HG03025 (cell line): ENCODE measurements at regions not wholly inside any gene's neighbourhood (a gene's known extent, or its start where the extent isn't known, plus 50 kb on each side); places are given as distances from the start of the nearest gene placed in this dataset.
"Not testable (repeated sequence)": the region's sequence is repeated elsewhere in the genome, so short reads cannot be mapped to it uniquely, and the experiment has no call there.

ENCODE experiments used
- ATAC-seq: cut with Tn5 transposase; IDR thresholded peaks from one replicate; pipeline ENCODE4 v1.9.1; 2021; ENCODE audit warnings: mild to moderate bottlenecking, moderate library complexity; ENCODE audit not compliant: unreplicated experiment, low FRiP score

DNA sequence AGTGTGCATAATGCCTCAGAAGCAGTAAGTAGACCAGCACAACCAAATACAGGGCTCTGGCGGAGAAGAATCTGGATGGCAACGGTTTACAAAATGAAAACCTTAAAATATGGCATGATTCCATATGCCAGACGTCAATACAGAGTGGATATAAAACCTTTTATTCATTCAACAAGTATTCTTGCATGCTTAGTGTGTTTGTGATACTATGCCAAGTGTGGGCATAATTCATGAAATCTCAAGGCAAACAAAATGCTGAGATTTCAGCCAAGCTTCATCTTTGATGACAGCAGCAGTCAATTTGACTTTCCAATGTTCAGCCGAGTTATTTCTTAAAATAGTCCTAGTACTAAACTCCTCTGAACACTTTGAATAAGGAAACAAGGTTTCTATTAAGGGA lies 119.4 kb downstream of the CD24 start:
- ATAC-seq = no peak

DNA sequence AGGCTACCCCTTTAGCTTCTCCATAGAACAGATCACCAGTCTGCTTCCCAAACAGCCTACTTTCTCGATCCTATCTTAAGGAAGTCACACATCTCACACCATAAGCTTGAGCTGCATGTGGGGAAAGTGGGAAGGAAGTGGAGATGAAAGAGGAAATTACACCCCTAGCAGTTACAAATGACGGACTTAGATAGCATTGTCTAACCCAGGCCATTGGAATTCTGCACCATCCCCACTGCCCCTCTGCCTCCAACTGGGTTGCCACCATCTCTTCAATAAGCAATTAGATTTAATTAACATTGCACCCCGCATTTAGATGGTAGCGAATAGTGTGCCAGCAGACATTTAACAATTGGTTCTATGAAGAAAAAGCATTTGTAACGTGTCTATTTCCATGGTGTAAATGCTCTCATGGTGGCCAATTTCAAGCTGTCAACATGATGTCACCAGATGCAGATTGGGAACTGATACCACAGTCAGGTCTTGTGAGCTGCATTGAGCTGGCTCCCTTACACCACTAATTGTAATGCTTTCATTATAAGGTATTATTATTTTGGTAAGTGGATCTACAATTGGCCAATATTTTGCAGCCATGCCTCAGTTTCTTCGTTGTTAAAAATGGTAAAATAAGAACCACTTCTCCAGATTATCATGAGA lies 124.7 kb downstream of the CD24 start:
- ATAC-seq = no peak

DNA sequence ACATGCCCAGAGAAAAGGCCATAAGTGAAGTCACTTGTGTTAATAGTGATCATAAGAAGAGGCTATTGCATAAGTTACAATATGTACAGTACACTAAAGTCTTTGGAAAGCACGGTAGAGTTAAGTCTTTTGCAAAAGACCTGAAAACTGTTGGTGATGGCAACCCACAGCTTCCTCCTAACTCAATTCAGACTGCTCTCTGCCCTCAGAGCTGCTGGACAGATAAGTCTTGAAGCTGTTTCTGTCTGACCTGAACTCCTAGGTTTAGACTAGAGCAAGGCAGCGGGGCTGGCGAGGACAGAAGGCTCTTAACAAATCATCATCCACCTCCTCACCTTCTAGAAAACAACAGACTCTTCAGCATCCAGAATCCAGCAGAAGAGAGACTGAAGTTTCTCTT lies 125.4 kb downstream of the CD24 start:
- ATAC-seq = no peak

DNA sequence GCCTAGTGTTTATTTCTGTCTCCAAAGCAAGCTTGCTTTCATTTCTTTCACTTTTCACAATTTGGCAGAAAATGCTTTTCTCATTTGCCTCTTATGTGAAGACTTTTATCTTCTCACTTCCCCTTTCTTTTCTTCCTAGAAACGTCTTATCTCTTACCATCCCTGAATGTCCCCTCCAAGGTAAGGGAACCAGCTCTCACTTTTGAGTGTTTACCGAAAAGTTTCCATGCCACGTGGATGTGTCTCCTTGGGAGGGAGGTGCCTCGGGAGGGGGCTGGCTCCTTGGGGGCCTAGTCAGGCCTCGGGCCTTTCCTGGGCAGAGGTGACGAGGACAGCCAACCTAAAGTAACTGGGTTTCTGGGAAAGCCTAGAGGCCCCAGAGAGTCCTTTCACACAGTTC lies 127.4 kb downstream of the CD24 start:
- no peak for ATAC-seq

DNA sequence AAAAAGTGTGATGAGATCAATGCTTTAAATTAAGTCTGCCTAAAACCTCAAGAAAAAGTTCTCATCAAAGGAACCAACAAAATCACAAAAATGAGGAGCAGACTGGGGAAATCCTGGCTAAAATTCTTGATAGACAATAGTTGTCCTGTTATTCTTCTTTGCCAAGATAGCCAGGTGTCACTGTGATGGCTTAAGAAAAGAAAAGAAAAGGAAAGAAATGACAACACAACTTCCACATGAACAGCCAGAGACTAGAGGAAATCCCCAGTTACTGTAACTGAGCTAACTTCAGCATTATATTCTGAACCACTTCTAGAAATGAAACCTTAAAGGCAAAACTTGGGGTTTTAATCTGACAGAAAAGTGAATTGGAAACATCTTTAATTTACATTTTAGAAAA lies 129.6 kb downstream of the CD24 start:
- ATAC-seq = peak; percentile 49

DNA sequence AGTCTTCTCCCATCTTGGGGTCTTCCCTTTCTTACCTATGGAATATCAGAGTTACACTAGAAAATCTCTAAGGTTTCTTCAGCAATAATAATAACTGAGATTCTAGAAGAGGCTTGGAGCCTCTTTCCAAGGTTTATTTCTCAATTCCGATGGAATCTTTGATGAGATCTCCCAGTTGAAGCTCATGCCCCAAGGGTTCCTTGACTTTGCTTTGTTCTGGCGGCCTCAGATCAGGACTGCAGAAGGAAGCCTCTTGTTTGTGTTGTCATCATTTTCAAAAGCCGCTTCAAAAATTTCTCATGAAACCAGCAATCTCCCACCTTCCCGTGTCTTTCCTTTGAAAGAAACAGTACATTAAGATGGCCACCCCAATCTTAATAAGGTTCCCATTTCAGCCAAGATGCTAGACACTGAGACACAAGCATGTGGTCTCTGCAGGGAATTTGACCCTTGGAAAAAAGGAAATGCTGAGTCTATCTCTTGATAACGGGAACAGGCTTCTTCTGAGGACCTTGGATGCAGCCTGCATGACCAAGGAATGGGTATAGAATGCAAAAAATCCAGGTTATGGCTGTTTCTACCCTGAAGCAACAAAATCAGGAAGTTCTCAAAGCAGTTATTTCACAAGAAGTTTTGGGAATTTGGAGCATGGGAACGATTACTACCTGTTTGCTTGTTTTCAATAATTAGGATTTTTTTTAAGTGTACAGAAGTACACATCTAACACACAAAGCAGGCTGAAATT lies 141.6 kb downstream of the CD24 start:
- ATAC-seq = no peak

GRCh38 chr6:106830930-106831329 lies 143.6 kb downstream of the CD24 start:
- no peak for ATAC-seq

DNA sequence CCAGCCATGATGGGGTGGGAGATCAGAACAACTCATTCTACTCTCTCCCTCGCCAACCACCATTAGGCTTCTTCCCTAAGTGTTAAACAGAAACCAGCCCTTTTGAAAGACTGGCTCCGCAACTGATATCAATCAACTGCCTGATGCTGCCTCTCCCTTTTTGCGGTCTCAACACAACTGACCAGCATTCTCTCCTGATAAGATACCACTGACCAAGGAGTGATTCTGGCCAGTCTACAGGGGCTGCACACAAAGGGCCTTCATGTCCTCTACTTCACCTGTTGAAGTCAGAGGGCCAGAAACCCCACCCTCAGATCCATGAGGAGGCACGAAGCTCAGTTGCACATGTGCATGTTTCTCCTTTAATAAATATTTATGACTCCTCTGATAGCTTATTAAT lies 145.1 kb downstream of the CD24 start:
- ATAC-seq = no peak

GRCh38 chr6:106827081-106827480 lies 147.4 kb downstream of the CD24 start:
- ATAC-seq = no peak

DNA sequence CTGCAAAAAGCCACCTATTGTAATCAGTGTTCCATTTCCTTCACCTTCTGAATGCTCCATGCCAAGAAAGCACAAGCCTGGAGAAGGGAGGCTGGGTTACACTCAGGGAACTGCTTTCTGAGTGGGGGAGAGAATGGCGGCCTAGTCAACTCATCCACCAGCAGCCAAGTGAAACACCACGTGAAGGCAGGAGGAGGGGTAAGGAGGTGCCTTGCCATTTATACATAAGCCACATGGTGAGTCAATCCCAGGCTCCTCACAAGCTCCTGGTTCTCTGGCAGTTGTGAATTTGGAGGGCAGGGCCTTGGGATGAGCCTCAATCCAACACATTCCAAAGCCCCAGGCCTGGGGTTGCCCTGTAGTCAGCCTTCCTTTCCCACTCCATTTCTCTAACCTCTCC lies 149.4 kb downstream of the CD24 start:
- no peak for ATAC-seq

- no peak for ATAC-seq
These were observed 150.7 kb downstream of the CD24 start for GRCh38 chr6:106823732-106824351.

DNA sequence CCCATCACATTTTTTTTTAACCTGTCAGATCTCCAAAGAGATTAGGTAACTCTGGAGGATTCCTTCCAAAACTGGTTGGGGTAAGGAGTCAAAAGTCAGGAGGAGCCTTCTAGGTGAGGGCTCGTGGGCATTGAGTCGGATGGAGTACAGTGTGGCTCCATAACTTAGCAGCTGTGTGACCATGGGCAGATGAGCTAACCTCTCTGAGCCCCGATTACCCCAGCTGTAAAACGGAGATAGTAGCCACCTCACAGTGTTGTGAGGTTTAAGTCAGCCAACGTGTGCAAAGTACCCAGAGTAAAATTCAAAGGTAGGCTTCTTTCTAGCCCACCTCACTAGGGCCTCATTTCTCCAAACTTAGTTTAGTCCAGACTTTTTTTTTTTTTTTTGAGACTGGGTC lies 151.5 kb downstream of the CD24 start:
- ATAC-seq = no peak

GRCh38 chr6:106820412-106820852 lies 154.1 kb downstream of the CD24 start:
- ATAC-seq = no peak

DNA sequence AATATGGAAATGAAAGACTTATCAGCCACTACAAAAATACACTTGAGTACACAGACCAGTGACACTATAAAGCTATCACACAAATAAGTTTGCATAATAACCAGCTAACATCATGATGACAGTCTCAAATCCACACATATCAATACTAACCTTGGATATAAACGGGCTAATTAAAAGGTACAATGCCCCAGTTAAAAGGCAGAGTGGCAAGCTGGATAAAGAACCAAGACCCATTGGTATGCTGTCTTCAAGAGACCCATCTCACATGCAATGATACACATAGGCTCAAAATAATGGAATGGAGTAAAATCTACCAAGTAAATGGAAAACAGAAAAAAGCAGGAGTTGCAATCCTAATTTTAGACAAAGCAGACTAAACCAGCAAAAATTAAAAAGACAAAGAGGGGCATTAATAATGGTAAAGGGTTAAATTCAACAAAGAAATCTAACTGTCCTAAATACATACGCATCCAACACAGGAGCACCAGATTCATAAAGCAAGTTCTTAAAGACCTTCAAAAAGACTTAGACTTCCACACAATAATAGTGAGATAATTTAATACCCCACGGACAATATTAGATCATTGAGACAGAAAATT lies 163.3 kb downstream of the CD24 start:
- ATAC-seq = no peak

- ATAC-seq = no peak
These were observed 165.8 kb downstream of the CD24 start for GRCh38 chr6:106808758-106809157.

DNA sequence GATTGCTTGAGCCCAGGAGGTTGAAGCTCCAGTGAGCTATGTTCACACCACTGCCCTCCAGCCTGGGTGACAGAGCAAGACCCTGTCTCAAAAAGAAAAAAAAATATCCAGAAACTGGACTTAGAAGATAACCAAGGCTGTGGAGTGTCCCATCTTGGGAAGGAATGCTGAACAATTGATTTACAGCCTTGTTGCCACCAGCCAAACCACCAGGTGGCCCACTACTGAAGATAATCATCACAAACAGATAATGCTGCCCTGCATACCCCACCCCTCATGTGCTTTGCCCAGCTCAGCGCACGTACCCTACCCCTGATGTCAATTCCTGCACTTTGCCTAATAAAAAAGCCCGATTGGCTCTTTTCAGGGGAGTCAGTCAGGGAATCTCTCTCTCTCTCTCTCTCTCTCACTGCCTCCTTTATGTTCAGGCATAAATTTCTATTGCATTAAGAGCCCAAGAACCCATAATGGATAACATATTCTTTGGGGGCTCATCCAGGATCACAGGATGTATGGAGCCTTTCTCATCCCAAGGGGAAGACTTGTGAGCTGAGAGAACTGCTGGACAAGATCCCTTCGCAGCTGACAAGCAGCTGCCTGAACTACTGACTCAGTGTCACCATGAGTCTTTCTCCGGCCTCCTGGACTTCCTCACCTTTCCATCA lies 166.4 kb downstream of the CD24 start:
- no peak for ATAC-seq

GRCh38 chr6:106806253-106806652 lies 168.3 kb downstream of the CD24 start:
- ATAC-seq = not testable (repeated sequence)

DNA sequence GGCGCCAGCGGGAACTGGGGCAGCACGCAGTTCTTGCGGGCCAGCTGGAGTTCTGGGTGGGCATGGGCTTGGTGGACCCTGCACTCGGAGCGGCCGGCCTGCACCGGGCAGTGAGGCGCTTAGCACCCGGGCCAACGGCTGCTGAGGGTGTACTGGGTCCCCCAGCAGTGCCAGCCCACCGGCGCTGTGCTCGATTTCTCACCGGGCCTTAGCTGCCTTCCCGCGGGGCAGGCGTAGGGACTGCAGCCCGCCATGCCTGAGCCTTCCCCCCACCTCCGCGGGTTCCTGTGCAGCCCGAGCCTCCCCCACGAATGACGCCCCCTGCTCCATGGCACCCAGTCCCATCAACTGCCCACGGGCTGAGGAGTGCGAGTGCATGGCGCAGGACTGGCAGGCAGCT lies 168.8 kb downstream of the CD24 start:
- ATAC-seq = no peak

DNA sequence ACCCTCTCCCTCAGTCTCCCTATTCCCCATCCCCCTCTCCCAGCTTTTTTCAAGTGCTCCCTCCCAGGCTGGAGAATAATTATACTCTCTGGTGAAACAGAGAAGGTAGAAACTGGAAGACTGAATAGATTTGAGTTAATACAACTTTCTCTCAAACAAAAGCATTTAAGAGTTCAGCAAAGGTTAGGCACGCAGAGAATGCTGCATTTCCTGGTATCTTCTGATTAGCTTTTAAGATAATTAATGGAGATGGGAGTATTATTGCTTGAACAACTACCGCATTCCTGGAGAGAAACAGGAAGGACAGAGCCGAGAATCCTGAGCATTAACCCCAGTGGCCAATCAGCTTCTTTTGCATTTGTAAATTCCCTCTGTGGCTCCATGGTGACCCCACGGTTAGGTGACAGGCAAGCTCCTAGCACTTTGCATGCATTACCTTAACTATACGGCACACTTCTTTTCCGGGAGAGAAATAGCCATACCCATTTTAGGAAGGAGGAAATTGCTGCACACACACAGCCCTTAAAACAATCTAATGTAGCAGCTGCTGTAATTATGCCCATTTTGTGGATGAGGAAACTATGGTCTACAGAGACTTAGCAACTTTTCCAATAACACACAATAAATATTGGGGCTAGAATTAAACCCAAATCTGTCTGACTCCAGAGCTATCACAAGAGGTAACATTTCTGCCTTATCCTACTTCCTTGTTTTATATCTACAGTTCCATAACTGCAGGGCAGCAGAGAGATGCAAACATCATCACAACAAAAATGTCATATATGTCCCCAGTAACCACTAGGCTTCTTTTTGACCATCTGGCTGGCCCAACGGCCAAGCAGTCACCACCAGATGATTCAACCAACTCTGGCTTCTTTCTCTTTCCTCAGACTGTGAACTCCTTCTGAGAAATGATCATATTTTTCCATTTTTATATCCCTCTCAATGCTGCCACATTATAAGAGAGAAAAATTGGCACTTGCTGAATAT lies 169.9 kb downstream of the CD24 start:
- ATAC-seq = no peak

GRCh38 chr6:106803188-106803587 lies 171.3 kb downstream of the CD24 start:
- ATAC-seq = no peak
